Keratinocyte (primary cell): ENCODE measurements at regions not wholly inside any gene's neighbourhood (a gene's known extent, or its start where the extent isn't known, plus 50 kb on each side); places are given as distances from the start of the nearest gene placed in this dataset.

Experiments used
- EZH2 ChIP-seq: IDR thresholded peaks from one replicate; pipeline ENCODE4 v1.6.1; 2012; ENCODE audit warnings: inconsistent platforms, mild to moderate bottlenecking, low read length, moderate library complexity
- TF ChIP-seq, protein P1 (sequence below), 3 experiments: IDR thresholded peaks in 1 of 3; conservative IDR thresholded peaks in 1 of 3; optimal IDR thresholded peaks in 1 of 3; 2 replicates in 2 of 3; 3 replicates in 1 of 3; pipeline versions ENCODE3 to v1.5.1; 2011; ENCODE audit warnings: low read length in 3 of 3, mild to moderate bottlenecking in 3 of 3, moderate library complexity in 2 of 3, control low read depth in 1 of 3, inconsistent platforms in 1 of 3; ENCODE audit not compliant: insufficient read depth in 2 of 3; ENCODE audit errors: extremely low read depth in 1 of 3

DNA sequence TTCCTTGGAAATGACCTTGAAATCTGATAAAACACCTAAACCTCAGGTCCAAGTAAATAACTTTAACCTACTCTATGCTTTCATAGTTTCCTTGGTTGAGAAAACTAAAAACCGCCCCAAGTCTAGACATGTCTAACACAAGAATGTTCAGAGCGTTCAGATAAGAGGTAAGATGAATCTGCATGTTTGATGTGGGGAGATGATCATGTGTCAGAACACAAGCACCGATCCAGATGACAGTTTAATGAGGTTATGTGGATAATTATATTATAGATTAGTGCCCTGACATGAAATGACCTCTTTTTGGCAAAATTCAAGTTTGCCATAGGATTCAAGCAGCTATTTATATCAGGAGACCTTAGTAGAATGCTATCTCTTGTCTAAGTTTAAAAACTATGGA is 729.8 kb upstream of the SOX11 start:
- TF ChIP-seq, protein P1, sequence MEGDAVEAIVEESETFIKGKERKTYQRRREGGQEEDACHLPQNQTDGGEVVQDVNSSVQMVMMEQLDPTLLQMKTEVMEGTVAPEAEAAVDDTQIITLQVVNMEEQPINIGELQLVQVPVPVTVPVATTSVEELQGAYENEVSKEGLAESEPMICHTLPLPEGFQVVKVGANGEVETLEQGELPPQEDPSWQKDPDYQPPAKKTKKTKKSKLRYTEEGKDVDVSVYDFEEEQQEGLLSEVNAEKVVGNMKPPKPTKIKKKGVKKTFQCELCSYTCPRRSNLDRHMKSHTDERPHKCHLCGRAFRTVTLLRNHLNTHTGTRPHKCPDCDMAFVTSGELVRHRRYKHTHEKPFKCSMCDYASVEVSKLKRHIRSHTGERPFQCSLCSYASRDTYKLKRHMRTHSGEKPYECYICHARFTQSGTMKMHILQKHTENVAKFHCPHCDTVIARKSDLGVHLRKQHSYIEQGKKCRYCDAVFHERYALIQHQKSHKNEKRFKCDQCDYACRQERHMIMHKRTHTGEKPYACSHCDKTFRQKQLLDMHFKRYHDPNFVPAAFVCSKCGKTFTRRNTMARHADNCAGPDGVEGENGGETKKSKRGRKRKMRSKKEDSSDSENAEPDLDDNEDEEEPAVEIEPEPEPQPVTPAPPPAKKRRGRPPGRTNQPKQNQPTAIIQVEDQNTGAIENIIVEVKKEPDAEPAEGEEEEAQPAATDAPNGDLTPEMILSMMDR (optimal IDR thresholded peaks at IDR 0.05 in 1 of 3, IDR thresholded peaks at IDR 0.05 in 1 of 3, conservative IDR thresholded peaks at IDR 0.05 in 1 of 3; ENCODE audit: extremely low read depth in 1 of 3, insufficient read depth in 2 of 3, low read length in 3 of 3): no peak
- no peak for TF ChIP-seq EZH2
